H9 (cell line): ENCODE measurements at regions not wholly inside any gene's neighbourhood (a gene's known extent, or its start where the extent isn't known, plus 50 kb on each side); places are given as distances from the start of the nearest gene placed in this dataset.

ENCODE experiments used
- DNase-seq: peaks from one replicate; pipeline ENCODE4 v3.0.0-alpha.2; 2017
- H2AFZ ChIP-seq: one replicate; pipeline ENCODE4 v1.6.1; 2013; ENCODE audit warnings: mild to moderate bottlenecking, low read length, control low read depth, moderate library complexity
- H2AK5ac ChIP-seq: 2 replicates; pipeline ENCODE4 v1.6.1; 2013; ENCODE audit warnings: low read length, control low read depth, mixed read lengths; ENCODE audit not compliant: insufficient read length
- H2BK120ac ChIP-seq: one replicate; pipeline ENCODE4 v1.6.1; 2013; ENCODE audit warnings: low read depth, mild to moderate bottlenecking, low read length, control low read depth, inconsistent platforms; ENCODE audit not compliant: poor library complexity, severe bottlenecking
- H2BK12ac ChIP-seq: 2 replicates; pipeline ENCODE4 v1.6.1; 2013; ENCODE audit warnings: low read length, control low read depth, mixed read lengths, low read depth; ENCODE audit not compliant: insufficient read length
- H2BK15ac ChIP-seq: 2 replicates; pipeline ENCODE4 v1.6.1; 2013; ENCODE audit warnings: low read depth, low read length, control low read depth
- H2BK20ac ChIP-seq: one replicate; pipeline ENCODE4 v1.6.1; 2013; ENCODE audit warnings: low read depth, mild to moderate bottlenecking, low read length, control low read depth, inconsistent platforms; ENCODE audit not compliant: poor library complexity, severe bottlenecking
- H2BK5ac ChIP-seq: 2 replicates; pipeline ENCODE4 v1.6.1; 2013; ENCODE audit warnings: low read length, control low read depth, mixed read lengths; ENCODE audit not compliant: insufficient read length
- H3K14ac ChIP-seq: 2 replicates; pipeline ENCODE4 v1.6.1; 2013; ENCODE audit warnings: low read length, control low read depth; ENCODE audit not compliant: insufficient read depth
- H3K18ac ChIP-seq: 2 replicates; pipeline ENCODE4 v1.6.1; 2013; ENCODE audit warnings: low read depth, mild to moderate bottlenecking, mixed read lengths, low read length, control low read depth; ENCODE audit not compliant: insufficient read length
- H3K23ac ChIP-seq: 2 replicates; pipeline ENCODE4 v1.6.1; 2013; ENCODE audit warnings: low read length, control low read depth, mixed read lengths, low read depth; ENCODE audit not compliant: insufficient read length
- H3K23me2 ChIP-seq: 2 replicates; pipeline ENCODE4 v1.6.1; 2013; ENCODE audit warnings: low read depth, mild to moderate bottlenecking, mixed read lengths, low read length, control low read depth; ENCODE audit not compliant: insufficient read length, poor library complexity, severe bottlenecking
- H3K27ac ChIP-seq: 2 replicates; pipeline ENCODE4 v1.5.1; 2013; ENCODE audit warnings: low read length, control low read depth, mixed read lengths, low read depth; ENCODE audit not compliant: insufficient read length
- H3K27me3 ChIP-seq: 2 replicates; pipeline ENCODE4 v1.6.1; 2013; ENCODE audit warnings: low read length, control low read depth, inconsistent platforms; ENCODE audit not compliant: insufficient read depth
- H3K4ac ChIP-seq: 2 replicates; pipeline ENCODE4 v1.6.1; 2013; ENCODE audit warnings: low read depth, mild to moderate bottlenecking, control low read depth, inconsistent platforms, low read length, moderate library complexity
- H3K4me1 ChIP-seq: 2 replicates; pipeline ENCODE4 v1.6.1; 2013; ENCODE audit warnings: low read length, control low read depth, inconsistent platforms; ENCODE audit not compliant: insufficient read depth
- H3K4me2 ChIP-seq: 2 replicates; pipeline ENCODE4 v1.6.1; 2013; ENCODE audit warnings: low read length, control low read depth, mixed read lengths; ENCODE audit not compliant: insufficient read length, insufficient read depth
- H3K56ac ChIP-seq: 2 replicates; pipeline ENCODE4 v1.6.1; 2013; ENCODE audit warnings: low read depth, mild to moderate bottlenecking, mixed read lengths, low read length, control low read depth; ENCODE audit not compliant: insufficient read length
- H3K79me1 ChIP-seq: 2 replicates; pipeline ENCODE4 v1.6.1; 2013; ENCODE audit warnings: low read depth, mild to moderate bottlenecking, moderate library complexity, low read length, control low read depth, inconsistent platforms; ENCODE audit not compliant: insufficient read depth, poor library complexity, severe bottlenecking
- H3K79me2 ChIP-seq: 2 replicates; pipeline ENCODE4 v1.6.1; 2013; ENCODE audit warnings: low read length, control low read depth, inconsistent platforms; ENCODE audit not compliant: insufficient read depth
- H3K9ac ChIP-seq: 2 replicates; pipeline ENCODE4 v1.6.1; 2013; ENCODE audit warnings: low read length, control low read depth, mixed read lengths; ENCODE audit not compliant: insufficient read length; ENCODE audit errors: extremely low read depth
- H3K9me3 ChIP-seq: one replicate; pipeline ENCODE4 v1.6.1; 2013; ENCODE audit warnings: low read depth, low read length, inconsistent platforms; ENCODE audit not compliant: control insufficient read depth
- H3T11ph ChIP-seq: one replicate; pipeline ENCODE4 v1.6.1; 2013; ENCODE audit warnings: mild to moderate bottlenecking, low read length, control low read depth, inconsistent platforms
- H4K20me1 ChIP-seq: one replicate; pipeline ENCODE4 v1.6.1; 2013; ENCODE audit not compliant: control insufficient read depth, insufficient read length, insufficient read depth
- H4K5ac ChIP-seq: 2 replicates; pipeline ENCODE4 v1.6.1; 2013; ENCODE audit warnings: low read depth, mild to moderate bottlenecking, mixed read lengths, low read length, control low read depth; ENCODE audit not compliant: insufficient read length
- H4K8ac ChIP-seq: replicated peaks from 2 replicates; pipeline ENCODE4 v1.6.1; 2013; ENCODE audit warnings: low read length, control low read depth, mixed read lengths, low read depth; ENCODE audit not compliant: insufficient read length
- H4K91ac ChIP-seq: 2 replicates; pipeline ENCODE4 v1.6.1; 2013; ENCODE audit warnings: low read depth, mild to moderate bottlenecking, moderate library complexity, mixed read lengths, low read length, control low read depth; ENCODE audit not compliant: insufficient read length
- H3K27ac Mint-ChIP-seq, 3 experiments: 2 replicates in 2 of 3; 3 replicates in 1 of 3; pipeline ENCODE4 v1.8.0; 2020 to 2021; ENCODE audit warnings: mixed read lengths in 3 of 3, mild to moderate bottlenecking in 1 of 3, moderate library complexity in 1 of 3
- H3K27me3 Mint-ChIP-seq: 2 replicates; pipeline ENCODE4 v1.8.0; 2021; ENCODE audit warnings: low read depth, mild to moderate bottlenecking, moderate library complexity, mixed read lengths
- H3K36me3 Mint-ChIP-seq, 3 experiments: 2 replicates in 2 of 3; 3 replicates in 1 of 3; pipeline ENCODE4 v1.8.0; 2020 to 2021; ENCODE audit warnings: low read depth in 3 of 3, mixed read lengths in 3 of 3; ENCODE audit not compliant: insufficient read depth in 1 of 3
- H3K4me1 Mint-ChIP-seq, 2 experiments: 2 replicates each; pipeline ENCODE4 v1.8.0; 2020; ENCODE audit warnings: mixed read lengths in 2 of 2
- H3K4me3 Mint-ChIP-seq, 2 experiments: 2 replicates in 1 of 2; 3 replicates in 1 of 2; pipeline ENCODE4 v1.8.0; 2020 to 2021; ENCODE audit warnings: mild to moderate bottlenecking in 2 of 2, mixed read lengths in 2 of 2, moderate library complexity in 1 of 2
- H3K9me3 Mint-ChIP-seq, 2 experiments: 2 replicates in 1 of 2; 3 replicates in 1 of 2; pipeline ENCODE4 v1.8.0; 2020; ENCODE audit warnings: mild to moderate bottlenecking in 2 of 2, mixed read lengths in 2 of 2, moderate library complexity in 1 of 2
- WGBS: extraction: QIAGEN DNeasy Blood & Tissue Kit; methylation state at CpG from one replicate; pipeline ENCODE4 v1.1.7; 2013; ENCODE audit warnings: missing lambda C conversion rate, low lambda C conversion rate, mixed read lengths; ENCODE audit not compliant: insufficient read length; ENCODE audit errors: extremely low coverage; 5-methylcytosine and 5-hydroxymethylcytosine counted together
- TF ChIP-seq, protein P1 (sequence below): fragments of 200-600 bp; sonication (generic); conservative IDR thresholded peaks from 3 replicates; pipeline ENCODE4 v1.8.0; 2021; ENCODE audit warnings: antibody characterized with exemption, mild to moderate bottlenecking

DNA sequence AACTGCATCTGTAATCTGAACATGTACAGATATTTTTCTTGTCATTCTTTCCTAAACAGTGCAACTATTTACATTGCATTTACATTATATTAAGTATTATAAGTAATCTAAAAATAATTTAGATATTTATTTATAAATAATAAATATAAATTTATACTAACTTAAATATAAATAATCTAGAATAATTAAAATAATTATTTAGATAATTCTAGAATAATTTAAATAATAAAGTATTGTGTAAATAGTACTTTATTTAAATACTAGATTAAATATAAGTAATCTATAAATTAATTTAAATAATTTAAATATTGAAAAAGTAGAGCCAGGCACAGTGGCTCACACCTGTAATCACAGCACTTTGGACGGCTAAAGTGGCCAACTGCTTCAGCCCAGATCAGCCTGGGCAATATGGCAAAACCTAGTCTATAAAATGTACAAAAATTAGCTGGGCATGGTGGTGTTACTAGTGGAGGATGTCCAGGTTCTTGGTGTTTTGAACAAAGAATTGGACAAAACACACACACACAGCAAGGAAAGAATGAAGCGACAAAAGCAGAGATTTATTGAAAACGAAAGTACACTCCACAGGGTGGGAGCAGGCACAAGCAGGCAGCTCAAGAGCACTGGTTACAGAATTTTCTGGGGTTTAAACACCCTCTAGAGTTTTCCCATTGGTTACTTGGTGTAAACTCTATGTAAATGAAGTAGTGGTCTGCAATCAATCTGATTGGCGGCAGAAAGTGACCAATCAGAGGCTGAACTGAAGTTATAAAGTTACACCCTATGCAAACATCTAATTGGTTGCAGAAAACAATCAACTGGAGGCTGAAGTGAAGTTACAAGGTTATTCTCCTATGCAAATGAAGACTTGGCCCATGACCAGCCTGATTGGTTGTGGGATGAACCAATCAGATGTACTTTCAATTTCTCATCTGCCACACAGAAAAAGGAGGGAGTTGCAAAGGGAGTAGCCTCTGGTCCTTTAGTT lies 100.2 kb upstream of the SP4 start:
- Mint-ChIP-seq H3K4me3 (no peak overlapping the region), H3K36me3 (peaks cover 2 to 9% (median 2%) of the 10 kb centered on the region in 3 experiments; a peak in 4 of 7 replicates), H3K27me3 (no peaks in the 10 kb centered on the region), H3K4me1 (peaks cover 0 to 3% of the 10 kb centered on the region in 2 experiments; a peak in 1 of 4 replicates), H3K9me3 (peaks cover 3 to 4% of the 10 kb centered on the region in 2 experiments; a peak in 3 of 5 replicates), H3K27ac (peak overlapping the region in 1 of 3 experiments; percentile 48; a peak in 1 of 7 replicates)
- H3K27ac ChIP-seq, result no peak overlapping the region
- H4K20me1 ChIP-seq, result no peaks in the 10 kb centered on the region
- no peak overlapping the region for H4K91ac ChIP-seq
- no peak for DNase-seq
- no peak overlapping the region for H2BK20ac ChIP-seq
- H3T11ph ChIP-seq, result no peak overlapping the region
- no peak overlapping the region for H3K23ac ChIP-seq
- no peak overlapping the region for H3K14ac ChIP-seq
- H3K18ac ChIP-seq, result no peak overlapping the region
- no peaks in the 10 kb centered on the region for H3K79me1 ChIP-seq
- no peak overlapping the region for H3K4ac ChIP-seq
- H2BK15ac ChIP-seq, result no peak overlapping the region
- no peak overlapping the region for H3K56ac ChIP-seq
- H2AK5ac ChIP-seq, result no peak overlapping the region
- no peak overlapping the region for H3K9ac ChIP-seq
- H3K9me3 ChIP-seq, result no peaks in the 10 kb centered on the region
- H2AFZ ChIP-seq, result no peak overlapping the region
- no peaks in the 10 kb centered on the region for H3K79me2 ChIP-seq
- H2BK12ac ChIP-seq, result no peak overlapping the region
- TF ChIP-seq, protein P1, sequence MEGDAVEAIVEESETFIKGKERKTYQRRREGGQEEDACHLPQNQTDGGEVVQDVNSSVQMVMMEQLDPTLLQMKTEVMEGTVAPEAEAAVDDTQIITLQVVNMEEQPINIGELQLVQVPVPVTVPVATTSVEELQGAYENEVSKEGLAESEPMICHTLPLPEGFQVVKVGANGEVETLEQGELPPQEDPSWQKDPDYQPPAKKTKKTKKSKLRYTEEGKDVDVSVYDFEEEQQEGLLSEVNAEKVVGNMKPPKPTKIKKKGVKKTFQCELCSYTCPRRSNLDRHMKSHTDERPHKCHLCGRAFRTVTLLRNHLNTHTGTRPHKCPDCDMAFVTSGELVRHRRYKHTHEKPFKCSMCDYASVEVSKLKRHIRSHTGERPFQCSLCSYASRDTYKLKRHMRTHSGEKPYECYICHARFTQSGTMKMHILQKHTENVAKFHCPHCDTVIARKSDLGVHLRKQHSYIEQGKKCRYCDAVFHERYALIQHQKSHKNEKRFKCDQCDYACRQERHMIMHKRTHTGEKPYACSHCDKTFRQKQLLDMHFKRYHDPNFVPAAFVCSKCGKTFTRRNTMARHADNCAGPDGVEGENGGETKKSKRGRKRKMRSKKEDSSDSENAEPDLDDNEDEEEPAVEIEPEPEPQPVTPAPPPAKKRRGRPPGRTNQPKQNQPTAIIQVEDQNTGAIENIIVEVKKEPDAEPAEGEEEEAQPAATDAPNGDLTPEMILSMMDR, result no peak
- no peaks in the 10 kb centered on the region for H3K23me2 ChIP-seq
- H4K5ac ChIP-seq, result no peak overlapping the region
- no peak overlapping the region for H3K4me2 ChIP-seq
- WGBS, result no CpG with 5 or more reads among the region's 4 CpGs
- no peak overlapping the region for H4K8ac ChIP-seq
- H3K4me1 ChIP-seq, result no peaks in the 10 kb centered on the region
- no peak overlapping the region for H2BK5ac ChIP-seq
- no peak overlapping the region for H2BK120ac ChIP-seq
- no peaks in the 10 kb centered on the region for H3K27me3 ChIP-seq
